HG03045 (cell line): ENCODE measurements at regions not wholly inside any gene's neighbourhood (a gene's known extent, or its start where the extent isn't known, plus 50 kb on each side); places are given as distances from the start of the nearest gene placed in this dataset.
"Not testable (repeated sequence)": the region's sequence is repeated elsewhere in the genome, so short reads cannot be mapped to it uniquely, and the experiment has no call there.

ENCODE experiments used
- ATAC-seq: cut with Tn5 transposase; IDR thresholded peaks from one replicate; pipeline ENCODE4 v1.9.1; 2021; ENCODE audit warnings: mild to moderate bottlenecking, moderate library complexity; ENCODE audit not compliant: unreplicated experiment

DNA sequence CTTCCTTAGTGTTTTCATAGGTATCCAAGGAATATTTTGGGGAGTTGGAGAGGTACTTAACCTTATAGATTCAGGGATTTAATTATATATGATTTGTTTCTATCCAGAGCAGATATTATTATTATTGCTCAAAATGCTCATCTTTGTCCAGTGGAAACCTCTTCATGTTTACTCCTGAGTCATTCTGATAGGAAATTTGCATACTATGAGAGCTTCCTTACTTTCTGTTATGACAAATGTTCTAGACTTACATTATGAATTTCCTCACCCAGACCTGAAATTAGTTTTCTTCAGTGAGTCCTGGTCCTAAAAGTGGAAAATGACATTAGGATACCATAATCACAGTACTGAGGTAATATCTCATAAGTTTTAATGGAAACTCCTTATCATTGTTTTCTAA lies 57.5 kb upstream of the PLPPR5 start:
- ATAC-seq: no peak

DNA sequence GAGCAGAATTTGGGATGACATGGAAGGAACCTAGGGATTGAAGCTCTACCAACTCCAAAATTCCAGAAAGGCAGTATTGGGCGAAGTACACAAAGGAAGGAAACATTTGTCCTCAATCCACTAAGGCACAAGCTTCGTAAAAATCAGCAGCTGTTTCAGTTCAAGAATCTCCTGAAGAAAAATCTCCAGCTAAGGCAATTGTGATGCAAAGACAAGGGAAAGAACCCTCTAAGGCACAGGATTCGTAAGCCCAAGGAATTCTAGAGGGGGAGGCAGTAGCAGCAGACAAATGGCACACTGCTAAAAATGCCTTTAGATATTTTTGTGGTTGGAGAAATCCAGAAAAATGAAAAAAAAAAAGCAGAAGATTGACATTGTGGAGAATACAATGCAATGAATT lies 64.5 kb upstream of the PLPPR5 start:
- no peak for ATAC-seq

DNA sequence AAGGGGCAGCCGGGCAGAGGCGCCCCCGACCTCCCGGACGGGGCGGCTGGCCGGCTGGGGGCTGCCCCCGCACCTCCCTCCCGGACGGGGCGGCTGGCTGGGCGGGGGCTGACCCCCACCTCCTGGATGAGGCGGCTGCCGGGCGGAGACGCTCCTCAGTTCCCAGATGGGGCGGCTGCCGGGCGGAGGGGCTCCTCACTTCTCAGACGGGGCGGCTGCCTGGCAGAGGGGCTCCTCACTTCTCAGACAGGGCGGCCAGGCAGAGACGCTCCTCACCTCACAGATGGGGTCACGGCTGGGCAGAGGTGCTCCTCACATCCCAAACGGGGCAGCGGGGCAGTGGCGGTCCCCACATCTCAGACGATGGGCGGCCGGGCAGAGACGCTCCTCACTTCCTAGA lies 73.9 kb upstream of the PLPPR5 start:
- ATAC-seq: not testable (repeated sequence)

GRCh38 chr1:99082366-99082765 lies 77.7 kb upstream of the PLPPR5 start:
- ATAC-seq: no peak

DNA sequence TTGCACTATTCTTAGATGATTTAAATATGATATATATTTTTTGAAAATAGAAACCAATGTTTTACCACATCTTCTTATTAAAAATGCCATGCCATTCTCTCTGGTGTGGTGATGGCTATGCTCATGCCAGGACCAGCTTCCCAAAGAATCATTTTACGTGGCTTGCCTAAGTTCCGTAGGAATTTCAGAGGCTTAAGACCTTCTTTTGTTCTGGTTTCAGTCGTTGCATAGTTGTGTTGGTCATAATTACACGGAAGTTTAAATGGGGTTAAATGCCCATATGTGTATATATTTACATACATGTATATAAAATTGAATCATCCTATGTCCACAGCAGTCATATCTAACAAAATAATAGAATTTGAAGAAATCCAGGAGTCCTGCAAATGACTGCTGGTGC lies 78.7 kb upstream of the PLPPR5 start:
- no peak for ATAC-seq

DNA sequence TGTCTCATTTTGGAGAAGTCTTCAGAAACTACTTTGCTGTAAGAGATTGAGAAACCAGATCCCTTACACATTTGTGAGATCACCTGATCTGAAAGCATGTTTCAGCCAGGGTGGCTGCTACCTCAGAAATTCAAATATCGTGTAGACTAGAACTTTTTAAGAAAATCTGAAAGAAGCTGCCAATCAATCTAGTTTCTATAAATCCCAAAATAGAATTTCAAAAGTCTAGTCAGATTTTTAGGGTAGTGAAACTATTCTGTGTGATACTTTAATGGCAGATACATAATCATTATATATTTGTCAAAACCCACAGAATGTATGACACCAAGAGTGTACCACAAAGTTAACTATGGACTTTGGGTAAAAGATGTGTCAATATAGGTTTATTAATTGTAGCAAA lies 79.9 kb upstream of the PLPPR5 start:
- ATAC-seq: no peak

DNA sequence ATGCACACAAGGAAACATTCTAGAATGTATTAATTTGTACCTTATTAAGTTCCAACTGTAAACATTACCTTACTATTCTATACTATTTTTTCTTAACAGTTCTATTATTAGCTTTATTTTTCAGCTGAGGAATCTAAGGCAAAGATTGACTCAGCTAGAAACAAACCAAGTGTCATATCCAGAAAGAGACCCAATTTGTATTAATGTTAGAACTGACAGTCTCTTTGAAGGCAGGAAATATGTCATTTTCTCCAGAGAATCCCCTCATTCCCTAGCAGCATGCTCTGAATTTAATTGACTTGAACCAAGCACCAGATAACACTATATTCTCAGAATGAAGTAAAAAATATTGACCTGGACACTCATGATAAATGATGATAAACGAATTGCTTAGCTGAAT lies 81.4 kb upstream of the PLPPR5 start:
- no peak for ATAC-seq

GRCh38 chr1:99098589-99098988 lies 93.9 kb upstream of the PLPPR5 start:
- ATAC-seq: no peak

DNA sequence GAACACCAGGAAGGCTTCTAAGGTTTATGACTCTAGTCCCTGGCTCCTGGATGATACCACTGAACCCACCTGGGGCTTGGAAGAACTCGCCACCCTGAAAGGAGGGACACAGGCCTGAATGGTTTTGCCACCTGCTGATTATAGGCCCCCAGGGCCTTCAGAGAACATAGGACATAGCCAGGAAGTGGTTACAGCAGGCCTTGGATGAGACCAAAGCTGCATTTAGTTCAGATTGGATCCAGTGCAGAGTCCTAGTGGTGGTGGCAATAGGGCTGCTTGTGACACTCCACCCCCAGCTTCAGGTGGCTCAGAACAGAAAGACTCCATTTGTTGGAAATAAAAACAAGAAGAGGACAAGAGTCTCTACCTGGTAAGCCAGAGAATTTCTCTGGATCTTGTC lies 101.6 kb upstream of the PLPPR5 start:
- ATAC-seq: no peak

GRCh38 chr1:99107680-99108079 lies 103.0 kb upstream of the PLPPR5 start:
- no peak for ATAC-seq

- ATAC-seq: no peak
Observed at GRCh38 chr1:99110140-99111041, 105.7 kb upstream of the PLPPR5 start.

DNA sequence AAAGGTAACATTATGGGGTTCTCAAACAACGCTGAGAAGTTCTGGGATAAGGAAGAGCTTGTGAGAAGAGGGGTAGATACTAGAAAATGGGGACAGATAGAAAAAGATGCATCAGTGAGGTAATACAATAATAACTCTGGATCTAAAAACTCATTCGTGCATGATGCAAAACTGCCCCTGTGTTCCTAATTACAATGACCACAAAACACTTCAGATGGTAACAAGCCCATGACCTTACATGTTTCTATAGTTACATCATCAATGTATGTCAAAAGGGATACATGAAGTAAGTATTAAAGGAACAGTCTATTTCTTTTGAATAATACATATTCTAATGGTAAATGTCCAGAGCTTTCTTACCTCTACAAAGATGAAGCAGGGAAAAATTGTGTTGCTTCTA lies 110.6 kb upstream of the PLPPR5 start:
- no peak for ATAC-seq

- no peak for ATAC-seq
Observed at GRCh38 chr1:99119188-99119587, 114.5 kb upstream of the PLPPR5 start.

- no peak for ATAC-seq
Observed at GRCh38 chr1:99122039-99122438, 117.4 kb upstream of the PLPPR5 start.

- no peak for ATAC-seq
Observed at GRCh38 chr1:99123936-99124335, 119.3 kb upstream of the PLPPR5 start.

- no peak for ATAC-seq
Observed at GRCh38 chr1:99131546-99131945, 126.9 kb upstream of the PLPPR5 start.

GRCh38 chr1:99133756-99134500 lies 129.3 kb upstream of the PLPPR5 start:
- ATAC-seq: no peak

GRCh38 chr1:99137554-99138206 lies 126.6 kb upstream of the PLPPR4 start:
- no peak for ATAC-seq

- no peak for ATAC-seq
Observed at GRCh38 chr1:99139876-99140275, 124.4 kb upstream of the PLPPR4 start.

DNA sequence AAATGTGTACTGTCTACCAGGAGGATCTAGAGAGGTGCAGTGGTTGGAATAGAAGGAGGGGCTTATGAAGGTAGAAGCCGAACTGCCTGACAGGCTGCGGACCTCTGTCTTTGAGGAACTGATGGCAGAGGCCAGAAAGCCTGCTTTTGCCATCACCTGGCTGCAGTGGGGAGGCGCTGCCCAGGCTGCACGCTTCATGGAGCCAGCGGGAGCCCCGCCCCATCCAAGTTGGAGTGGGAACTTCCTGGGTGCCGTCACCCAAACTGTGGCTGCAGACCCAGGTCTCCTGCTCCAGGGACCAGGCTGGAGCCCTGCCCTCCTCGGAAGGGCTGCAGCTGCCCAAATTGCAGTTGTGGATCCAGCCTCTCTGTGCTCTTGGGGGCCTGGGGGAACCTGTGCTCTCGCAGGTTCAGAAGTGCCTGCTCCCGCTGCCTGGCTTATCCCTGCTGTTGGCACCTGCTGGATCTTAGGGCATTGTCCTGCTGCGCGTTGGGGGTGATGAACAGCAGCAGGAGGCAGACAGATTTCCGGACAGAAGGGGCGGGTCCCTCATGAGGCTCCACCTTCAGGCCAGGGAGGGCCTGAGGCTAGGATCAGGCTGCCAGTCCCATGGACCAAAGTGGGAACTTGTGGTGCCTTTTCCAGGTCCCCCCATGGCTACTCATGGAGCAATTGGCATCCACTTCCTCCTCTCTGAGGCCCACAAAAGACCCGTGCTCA lies 118.0 kb upstream of the PLPPR4 start:
- ATAC-seq: no peak

DNA sequence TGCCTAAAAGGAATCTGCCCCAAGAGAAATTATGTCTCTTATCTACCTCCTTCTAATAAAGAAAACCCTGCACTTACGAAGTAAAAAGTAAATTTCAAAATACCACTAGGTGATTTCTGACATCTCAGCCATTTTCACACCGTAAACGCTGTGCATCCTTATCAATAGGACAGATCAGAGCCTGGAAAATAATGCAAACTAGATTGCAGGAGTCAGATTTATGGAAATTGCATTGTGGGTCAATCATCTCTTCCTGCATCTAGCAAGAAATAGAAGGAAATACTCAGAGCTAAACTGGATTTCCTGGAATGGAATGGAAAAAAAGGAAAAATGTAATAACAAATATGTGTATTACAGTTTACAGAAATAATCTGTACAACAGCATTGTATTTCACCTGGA lies 114.3 kb upstream of the PLPPR4 start:
- no peak for ATAC-seq
